ENCODE measurements at regions not wholly inside any gene's neighbourhood (a gene's known extent, or its start where the extent isn't known, plus 50 kb on each side); places are given as distances from the start of the nearest gene placed in this dataset.

DNA sequence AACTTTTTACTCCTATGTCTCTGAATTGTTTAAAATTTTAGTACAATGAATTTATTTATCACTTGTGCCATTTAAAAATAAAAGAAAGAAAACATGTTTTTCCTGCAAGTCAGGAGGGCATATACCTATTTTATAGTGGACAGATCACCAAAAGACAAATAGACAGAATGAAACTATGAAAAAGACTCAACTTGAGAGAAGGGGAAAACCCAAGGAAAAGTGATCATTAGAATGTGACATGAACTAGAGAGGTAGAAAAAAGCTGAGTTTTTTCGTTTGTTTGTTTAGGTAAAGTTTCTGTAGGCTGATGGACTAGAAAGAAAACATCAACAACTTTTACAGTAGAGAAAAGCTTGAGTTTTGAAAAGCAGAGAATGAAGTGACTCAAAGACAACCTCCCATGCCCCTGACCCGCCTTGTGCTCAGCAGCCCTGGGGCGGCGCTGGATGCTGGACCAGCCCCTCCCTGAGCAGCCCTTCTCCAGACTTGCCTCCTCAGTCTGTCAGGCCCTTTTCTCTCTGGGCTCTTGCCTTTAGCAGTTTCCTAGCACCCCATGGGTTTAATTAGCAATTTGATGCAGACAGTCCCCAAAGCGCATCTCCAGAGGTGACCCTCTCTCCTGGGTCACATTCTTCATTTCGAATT is 95.1 kb upstream of the ARID2 start:
- Histone ChIP-seq H3K4me1 (no peaks in the 10 kb centered on the region), H3K27ac (no peak overlapping the region), H3K36me3 (no peaks in the 10 kb centered on the region), H3K9me3 (no peaks in the 10 kb centered on the region), H3K27me3 (no peaks in the 10 kb centered on the region), H3K4me3 (no peak overlapping the region)
- no peak for DNase-seq (ENCODE audit: low spot score in 2 of 2)
- 78% methylated on average over 6 of the region's 6 CpGs for whole genome bisulfite sequencing
- TF ChIP-seq, protein P1, sequence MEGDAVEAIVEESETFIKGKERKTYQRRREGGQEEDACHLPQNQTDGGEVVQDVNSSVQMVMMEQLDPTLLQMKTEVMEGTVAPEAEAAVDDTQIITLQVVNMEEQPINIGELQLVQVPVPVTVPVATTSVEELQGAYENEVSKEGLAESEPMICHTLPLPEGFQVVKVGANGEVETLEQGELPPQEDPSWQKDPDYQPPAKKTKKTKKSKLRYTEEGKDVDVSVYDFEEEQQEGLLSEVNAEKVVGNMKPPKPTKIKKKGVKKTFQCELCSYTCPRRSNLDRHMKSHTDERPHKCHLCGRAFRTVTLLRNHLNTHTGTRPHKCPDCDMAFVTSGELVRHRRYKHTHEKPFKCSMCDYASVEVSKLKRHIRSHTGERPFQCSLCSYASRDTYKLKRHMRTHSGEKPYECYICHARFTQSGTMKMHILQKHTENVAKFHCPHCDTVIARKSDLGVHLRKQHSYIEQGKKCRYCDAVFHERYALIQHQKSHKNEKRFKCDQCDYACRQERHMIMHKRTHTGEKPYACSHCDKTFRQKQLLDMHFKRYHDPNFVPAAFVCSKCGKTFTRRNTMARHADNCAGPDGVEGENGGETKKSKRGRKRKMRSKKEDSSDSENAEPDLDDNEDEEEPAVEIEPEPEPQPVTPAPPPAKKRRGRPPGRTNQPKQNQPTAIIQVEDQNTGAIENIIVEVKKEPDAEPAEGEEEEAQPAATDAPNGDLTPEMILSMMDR (IDR thresholded peaks at IDR 0.05) = no peak
- TF ChIP-seq POLR2A (IDR thresholded peaks at IDR 0.05) (no peak), EP300 (IDR thresholded peaks at IDR 0.05) (no peak), POLR2AphosphoS5 (IDR thresholded peaks at IDR 0.05) (no peak)

DNA sequence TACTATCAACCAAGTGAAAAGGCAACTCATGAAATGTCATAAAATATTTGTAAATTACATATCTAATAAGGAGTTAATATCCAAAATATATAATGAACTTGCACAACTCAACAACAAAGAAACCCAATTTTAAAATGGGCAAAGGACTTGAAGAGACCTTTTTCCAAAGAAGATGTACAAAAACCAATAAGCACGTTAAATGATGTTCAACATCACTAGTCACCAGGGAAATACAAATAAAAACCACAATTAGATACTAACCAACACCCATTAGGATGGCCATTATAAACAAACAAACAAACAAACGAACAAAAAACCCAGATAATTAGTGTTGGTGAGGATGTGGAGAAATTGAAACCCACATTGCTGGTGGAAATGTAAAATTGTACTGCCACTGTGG is 92.3 kb upstream of the ARID2 start:
- WGBS = 84% methylated on average over 2 of the region's 2 CpGs
- no peaks in the 10 kb centered on the region for H3K27me3 ChIP-seq
- H3K36me3 ChIP-seq = no peaks in the 10 kb centered on the region
- H3K27ac ChIP-seq = no peak overlapping the region
- TF ChIP-seq EP300 (IDR thresholded peaks at IDR 0.05) (no peak), POLR2AphosphoS5 (IDR thresholded peaks at IDR 0.05) (no peak), POLR2A (IDR thresholded peaks at IDR 0.05) (no peak)
- TF ChIP-seq, protein P1 (IDR thresholded peaks at IDR 0.05) = no peak
- no peak for DNase-seq (ENCODE audit: low spot score in 2 of 2)
- no peak overlapping the region for H3K4me3 ChIP-seq
- no peaks in the 10 kb centered on the region for H3K4me1 ChIP-seq
- no peaks in the 10 kb centered on the region for H3K9me3 ChIP-seq

DNA sequence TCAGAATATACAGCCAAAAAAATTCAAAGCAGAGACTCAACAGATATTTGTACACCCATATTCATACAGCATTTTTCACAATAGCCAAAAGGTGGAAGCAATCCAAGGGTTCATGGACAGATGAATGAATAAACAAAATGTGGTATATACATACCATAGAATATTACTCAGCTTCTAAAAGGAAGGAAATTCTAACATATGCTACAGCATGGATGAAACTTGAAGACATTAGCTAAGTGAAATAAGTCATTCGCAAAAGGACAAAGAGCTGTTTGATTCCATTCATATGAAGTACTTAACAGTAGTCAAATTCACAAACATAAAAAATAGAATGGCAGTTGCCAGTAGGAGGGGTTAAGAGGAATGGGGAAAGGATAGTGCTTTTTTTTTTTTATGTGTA is 91.8 kb upstream of the ARID2 start:
- Histone ChIP-seq H3K27ac (no peak overlapping the region), H3K36me3 (no peaks in the 10 kb centered on the region), H3K9me3 (no peaks in the 10 kb centered on the region), H3K27me3 (no peaks in the 10 kb centered on the region), H3K4me3 (no peak overlapping the region), H3K4me1 (no peaks in the 10 kb centered on the region)
- no peak for DNase-seq (ENCODE audit: low spot score in 2 of 2)
- WGBS = 72% methylated on average over 1 of the region's 1 CpG
- TF ChIP-seq POLR2AphosphoS5 (IDR thresholded peaks at IDR 0.05) (no peak), POLR2A (IDR thresholded peaks at IDR 0.05) (no peak), EP300 (IDR thresholded peaks at IDR 0.05) (no peak)
- TF ChIP-seq, protein P1 (IDR thresholded peaks at IDR 0.05) = no peak

DNA sequence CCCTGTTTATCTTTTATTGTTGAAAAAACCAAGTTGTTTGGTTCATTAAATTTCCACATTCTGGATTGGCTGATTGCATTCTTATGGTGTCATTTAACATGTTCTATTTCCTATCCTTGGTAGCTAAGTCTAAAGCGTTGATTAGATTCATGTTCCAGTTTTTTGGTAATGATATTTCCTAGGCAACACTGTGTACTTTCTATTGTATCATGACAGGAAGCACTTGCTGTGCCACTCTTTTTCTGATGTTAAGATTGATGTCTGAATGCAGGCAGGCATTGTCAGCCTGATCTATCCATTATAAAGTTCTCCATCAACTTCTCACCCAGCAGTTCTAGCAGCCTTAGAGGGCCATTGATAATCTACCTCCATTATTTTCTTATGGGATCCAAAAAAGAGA is 91.1 kb upstream of the ARID2 start:
- no peak for DNase-seq (ENCODE audit: low spot score in 2 of 2)
- TF ChIP-seq EP300 (IDR thresholded peaks at IDR 0.05) = no peak
- TF ChIP-seq POLR2A (IDR thresholded peaks at IDR 0.05) = no peak
- TF ChIP-seq POLR2AphosphoS5 (IDR thresholded peaks at IDR 0.05) = no peak
- TF ChIP-seq, protein P1 (IDR thresholded peaks at IDR 0.05) = no peak
- no peaks in the 10 kb centered on the region for H3K9me3 ChIP-seq
- H3K4me1 ChIP-seq = no peaks in the 10 kb centered on the region
- no peaks in the 10 kb centered on the region for H3K36me3 ChIP-seq
- H3K27ac ChIP-seq = no peak overlapping the region
- H3K27me3 ChIP-seq = no peaks in the 10 kb centered on the region
- H3K4me3 ChIP-seq = no peak overlapping the region
- 91% methylated on average over 1 of the region's 1 CpG for WGBS

DNA sequence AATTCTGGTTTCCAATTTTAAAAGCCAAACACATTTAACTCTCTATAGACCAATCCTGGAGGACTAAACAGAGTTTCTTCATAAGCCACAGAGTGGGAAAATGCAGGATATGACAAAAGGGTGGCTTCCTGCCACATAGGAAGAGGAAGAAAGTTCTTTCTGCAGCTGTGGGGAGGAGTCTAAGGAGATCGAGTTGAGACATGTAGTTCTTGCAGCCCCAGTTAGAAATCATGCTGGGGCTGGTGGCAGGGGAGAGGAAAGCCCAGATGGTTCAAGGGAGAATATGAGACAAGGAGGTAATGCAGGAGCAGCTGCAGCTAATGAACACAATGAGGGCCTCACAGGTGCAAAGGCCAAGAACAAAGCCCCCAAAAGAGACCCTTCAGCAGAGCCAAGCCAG is 85.0 kb upstream of the ARID2 start:
- Histone ChIP-seq H3K36me3 (no peaks in the 10 kb centered on the region), H3K27me3 (no peaks in the 10 kb centered on the region), H3K4me3 (no peak overlapping the region), H3K27ac (no peak overlapping the region), H3K9me3 (no peaks in the 10 kb centered on the region), H3K4me1 (peaks cover 5% of the 10 kb centered on the region)
- 31% methylated on average over 1 of the region's 1 CpG for WGBS
- TF ChIP-seq POLR2A (IDR thresholded peaks at IDR 0.05) = no peak
- TF ChIP-seq POLR2AphosphoS5 (IDR thresholded peaks at IDR 0.05) = no peak
- no peak for TF ChIP-seq EP300 (IDR thresholded peaks at IDR 0.05)
- TF ChIP-seq, protein P1 (IDR thresholded peaks at IDR 0.05) = no peak
- DNase-seq (ENCODE audit: low spot score in 2 of 2) = no peak

All from suprapubic skin (tissue), 4 donors.